H9 (cell line): ENCODE measurements at regions not wholly inside any gene's neighbourhood (a gene's known extent, or its start where the extent isn't known, plus 50 kb on each side); places are given as distances from the start of the nearest gene placed in this dataset.

Experiments
- DNase-seq: peaks from one replicate; pipeline ENCODE4 v3.0.0-alpha.2; 2017
- H2AFZ ChIP-seq: one replicate; pipeline ENCODE4 v1.6.1; 2013; ENCODE audit warnings: mild to moderate bottlenecking, low read length, control low read depth, moderate library complexity
- H2AK5ac ChIP-seq: 2 replicates; pipeline ENCODE4 v1.6.1; 2013; ENCODE audit warnings: low read length, control low read depth, mixed read lengths; ENCODE audit not compliant: insufficient read length
- H2BK120ac ChIP-seq: one replicate; pipeline ENCODE4 v1.6.1; 2013; ENCODE audit warnings: low read depth, mild to moderate bottlenecking, low read length, control low read depth, inconsistent platforms; ENCODE audit not compliant: poor library complexity, severe bottlenecking
- H2BK12ac ChIP-seq: 2 replicates; pipeline ENCODE4 v1.6.1; 2013; ENCODE audit warnings: low read length, control low read depth, mixed read lengths, low read depth; ENCODE audit not compliant: insufficient read length
- H2BK15ac ChIP-seq: 2 replicates; pipeline ENCODE4 v1.6.1; 2013; ENCODE audit warnings: low read depth, low read length, control low read depth
- H2BK20ac ChIP-seq: one replicate; pipeline ENCODE4 v1.6.1; 2013; ENCODE audit warnings: low read depth, mild to moderate bottlenecking, low read length, control low read depth, inconsistent platforms; ENCODE audit not compliant: poor library complexity, severe bottlenecking
- H2BK5ac ChIP-seq: 2 replicates; pipeline ENCODE4 v1.6.1; 2013; ENCODE audit warnings: low read length, control low read depth, mixed read lengths; ENCODE audit not compliant: insufficient read length
- H3K14ac ChIP-seq: 2 replicates; pipeline ENCODE4 v1.6.1; 2013; ENCODE audit warnings: low read length, control low read depth; ENCODE audit not compliant: insufficient read depth
- H3K18ac ChIP-seq: 2 replicates; pipeline ENCODE4 v1.6.1; 2013; ENCODE audit warnings: low read depth, mild to moderate bottlenecking, mixed read lengths, low read length, control low read depth; ENCODE audit not compliant: insufficient read length
- H3K23ac ChIP-seq: 2 replicates; pipeline ENCODE4 v1.6.1; 2013; ENCODE audit warnings: low read length, control low read depth, mixed read lengths, low read depth; ENCODE audit not compliant: insufficient read length
- H3K23me2 ChIP-seq: 2 replicates; pipeline ENCODE4 v1.6.1; 2013; ENCODE audit warnings: low read depth, mild to moderate bottlenecking, mixed read lengths, low read length, control low read depth; ENCODE audit not compliant: insufficient read length, poor library complexity, severe bottlenecking
- H3K27ac ChIP-seq: 2 replicates; pipeline ENCODE4 v1.5.1; 2013; ENCODE audit warnings: low read length, control low read depth, mixed read lengths, low read depth; ENCODE audit not compliant: insufficient read length
- H3K27me3 ChIP-seq: 2 replicates; pipeline ENCODE4 v1.6.1; 2013; ENCODE audit warnings: low read length, control low read depth, inconsistent platforms; ENCODE audit not compliant: insufficient read depth
- H3K4ac ChIP-seq: 2 replicates; pipeline ENCODE4 v1.6.1; 2013; ENCODE audit warnings: low read depth, mild to moderate bottlenecking, control low read depth, inconsistent platforms, low read length, moderate library complexity
- H3K4me1 ChIP-seq: 2 replicates; pipeline ENCODE4 v1.6.1; 2013; ENCODE audit warnings: low read length, control low read depth, inconsistent platforms; ENCODE audit not compliant: insufficient read depth
- H3K4me2 ChIP-seq: 2 replicates; pipeline ENCODE4 v1.6.1; 2013; ENCODE audit warnings: low read length, control low read depth, mixed read lengths; ENCODE audit not compliant: insufficient read length, insufficient read depth
- H3K56ac ChIP-seq: 2 replicates; pipeline ENCODE4 v1.6.1; 2013; ENCODE audit warnings: low read depth, mild to moderate bottlenecking, mixed read lengths, low read length, control low read depth; ENCODE audit not compliant: insufficient read length
- H3K79me1 ChIP-seq: 2 replicates; pipeline ENCODE4 v1.6.1; 2013; ENCODE audit warnings: low read depth, mild to moderate bottlenecking, moderate library complexity, low read length, control low read depth, inconsistent platforms; ENCODE audit not compliant: insufficient read depth, poor library complexity, severe bottlenecking
- H3K79me2 ChIP-seq: 2 replicates; pipeline ENCODE4 v1.6.1; 2013; ENCODE audit warnings: low read length, control low read depth, inconsistent platforms; ENCODE audit not compliant: insufficient read depth
- H3K9ac ChIP-seq: 2 replicates; pipeline ENCODE4 v1.6.1; 2013; ENCODE audit warnings: low read length, control low read depth, mixed read lengths; ENCODE audit not compliant: insufficient read length; ENCODE audit errors: extremely low read depth
- H3K9me3 ChIP-seq: one replicate; pipeline ENCODE4 v1.6.1; 2013; ENCODE audit warnings: low read depth, low read length, inconsistent platforms; ENCODE audit not compliant: control insufficient read depth
- H3T11ph ChIP-seq: one replicate; pipeline ENCODE4 v1.6.1; 2013; ENCODE audit warnings: mild to moderate bottlenecking, low read length, control low read depth, inconsistent platforms
- H4K20me1 ChIP-seq: one replicate; pipeline ENCODE4 v1.6.1; 2013; ENCODE audit not compliant: control insufficient read depth, insufficient read length, insufficient read depth
- H4K5ac ChIP-seq: 2 replicates; pipeline ENCODE4 v1.6.1; 2013; ENCODE audit warnings: low read depth, mild to moderate bottlenecking, mixed read lengths, low read length, control low read depth; ENCODE audit not compliant: insufficient read length
- H4K8ac ChIP-seq: replicated peaks from 2 replicates; pipeline ENCODE4 v1.6.1; 2013; ENCODE audit warnings: low read length, control low read depth, mixed read lengths, low read depth; ENCODE audit not compliant: insufficient read length
- H4K91ac ChIP-seq: 2 replicates; pipeline ENCODE4 v1.6.1; 2013; ENCODE audit warnings: low read depth, mild to moderate bottlenecking, moderate library complexity, mixed read lengths, low read length, control low read depth; ENCODE audit not compliant: insufficient read length
- H3K27ac Mint-ChIP-seq, 3 experiments: 2 replicates in 2 of 3; 3 replicates in 1 of 3; pipeline ENCODE4 v1.8.0; 2020 to 2021; ENCODE audit warnings: mixed read lengths in 3 of 3, mild to moderate bottlenecking in 1 of 3, moderate library complexity in 1 of 3
- H3K27me3 Mint-ChIP-seq: 2 replicates; pipeline ENCODE4 v1.8.0; 2021; ENCODE audit warnings: low read depth, mild to moderate bottlenecking, moderate library complexity, mixed read lengths
- H3K36me3 Mint-ChIP-seq, 3 experiments: 2 replicates in 2 of 3; 3 replicates in 1 of 3; pipeline ENCODE4 v1.8.0; 2020 to 2021; ENCODE audit warnings: low read depth in 3 of 3, mixed read lengths in 3 of 3; ENCODE audit not compliant: insufficient read depth in 1 of 3
- H3K4me1 Mint-ChIP-seq, 2 experiments: 2 replicates each; pipeline ENCODE4 v1.8.0; 2020; ENCODE audit warnings: mixed read lengths in 2 of 2
- H3K4me3 Mint-ChIP-seq, 2 experiments: 2 replicates in 1 of 2; 3 replicates in 1 of 2; pipeline ENCODE4 v1.8.0; 2020 to 2021; ENCODE audit warnings: mild to moderate bottlenecking in 2 of 2, mixed read lengths in 2 of 2, moderate library complexity in 1 of 2
- H3K9me3 Mint-ChIP-seq, 2 experiments: 2 replicates in 1 of 2; 3 replicates in 1 of 2; pipeline ENCODE4 v1.8.0; 2020; ENCODE audit warnings: mild to moderate bottlenecking in 2 of 2, mixed read lengths in 2 of 2, moderate library complexity in 1 of 2
- CTCF ChIP-seq: fragments of 200-600 bp; sonication (generic); conservative IDR thresholded peaks from 3 replicates; pipeline ENCODE4 v1.8.0; 2021; ENCODE audit warnings: antibody characterized with exemption, mild to moderate bottlenecking
- WGBS: extraction: QIAGEN DNeasy Blood & Tissue Kit; methylation state at CpG from one replicate; pipeline ENCODE4 v1.1.7; 2013; ENCODE audit warnings: missing lambda C conversion rate, low lambda C conversion rate, mixed read lengths; ENCODE audit not compliant: insufficient read length; ENCODE audit errors: extremely low coverage; 5-methylcytosine and 5-hydroxymethylcytosine counted together

GRCh38 chr12:102570256-102570655 is 89.9 kb upstream of the IGF1 start:
- no peaks in the 10 kb centered on the region for H3K27me3 Mint-ChIP-seq
- H3K18ac ChIP-seq: no peak overlapping the region
- no peaks in the 10 kb centered on the region for H3K23me2 ChIP-seq
- no peaks in the 10 kb centered on the region for H4K20me1 ChIP-seq
- H3K14ac ChIP-seq: no peak overlapping the region
- no peak overlapping the region for H3K4me2 ChIP-seq
- peaks cover 0 to 5% of the 10 kb centered on the region in 2 experiments; a peak in 1 of 5 replicates for H3K9me3 Mint-ChIP-seq
- H2BK20ac ChIP-seq: no peak overlapping the region
- H2AK5ac ChIP-seq: no peak overlapping the region
- no peak for TF ChIP-seq CTCF
- no peak overlapping the region for H4K8ac ChIP-seq
- no peak overlapping the region for H2BK12ac ChIP-seq
- H2BK5ac ChIP-seq: no peak overlapping the region
- WGBS: no CpG with 5 or more reads among the region's 2 CpGs
- H3T11ph ChIP-seq: no peak overlapping the region
- no peak overlapping the region for H3K4me3 Mint-ChIP-seq
- no peak overlapping the region for H2BK120ac ChIP-seq
- DNase-seq: no peak
- no peak overlapping the region for H4K5ac ChIP-seq
- no peaks in the 10 kb centered on the region for H3K79me2 ChIP-seq
- peaks cover 2 to 6% of the 10 kb centered on the region in 2 experiments; a peak in 3 of 4 replicates for H3K4me1 Mint-ChIP-seq
- no peaks in the 10 kb centered on the region for H3K79me1 ChIP-seq
- H3K23ac ChIP-seq: no peak overlapping the region
- no peaks in the 10 kb centered on the region for H3K27me3 ChIP-seq
- H3K9me3 ChIP-seq: no peaks in the 10 kb centered on the region
- H4K91ac ChIP-seq: no peak overlapping the region
- no peak overlapping the region for H2BK15ac ChIP-seq
- no peak overlapping the region for H3K56ac ChIP-seq
- no peak overlapping the region for H2AFZ ChIP-seq
- no peaks in the 10 kb centered on the region for H3K4me1 ChIP-seq
- H3K27ac ChIP-seq: no peak overlapping the region
- no peak overlapping the region for H3K9ac ChIP-seq
- no peak overlapping the region for H3K27ac Mint-ChIP-seq
- H3K36me3 Mint-ChIP-seq: peaks cover 0 to 5% (median 0%) of the 10 kb centered on the region in 3 experiments; a peak in 3 of 7 replicates
- no peak overlapping the region for H3K4ac ChIP-seq
